Keratinocyte (primary cell): ENCODE measurements at regions not wholly inside any gene's neighbourhood (a gene's known extent, or its start where the extent isn't known, plus 50 kb on each side); places are given as distances from the start of the nearest gene placed in this dataset.

ENCODE experiments used
- CTCF ChIP-seq, 3 experiments: IDR thresholded peaks in 1 of 3; conservative IDR thresholded peaks in 1 of 3; optimal IDR thresholded peaks in 1 of 3; 2 replicates in 2 of 3; 3 replicates in 1 of 3; pipeline versions ENCODE3 to v1.5.1; 2011; ENCODE audit warnings: low read length in 3 of 3, mild to moderate bottlenecking in 3 of 3, moderate library complexity in 2 of 3, control low read depth in 1 of 3, inconsistent platforms in 1 of 3; ENCODE audit not compliant: insufficient read depth in 2 of 3; ENCODE audit errors: extremely low read depth in 1 of 3
- EZH2 ChIP-seq: IDR thresholded peaks from one replicate; pipeline ENCODE4 v1.6.1; 2012; ENCODE audit warnings: inconsistent platforms, mild to moderate bottlenecking, low read length, moderate library complexity

DNA sequence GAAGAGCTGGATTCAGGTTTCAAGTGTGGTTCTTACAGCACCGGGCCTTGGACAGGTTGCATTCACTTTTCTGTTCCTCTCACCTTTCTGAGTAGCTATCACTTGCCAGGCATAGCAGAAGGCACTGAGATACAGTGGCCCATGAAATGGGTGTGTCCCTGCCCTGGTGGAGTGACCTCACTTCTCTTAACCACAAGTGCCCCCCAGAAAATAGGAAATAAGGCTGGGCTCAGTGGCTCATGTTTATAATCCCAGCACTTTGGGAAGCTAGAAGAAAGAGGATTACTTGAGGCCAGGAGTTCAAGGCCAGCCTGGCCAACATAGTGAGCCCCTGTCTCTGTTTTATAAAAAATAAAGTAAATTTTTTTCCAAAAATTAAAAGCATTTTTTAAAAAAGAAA, 101.7 kb upstream of the KIT start:
- TF ChIP-seq CTCF (optimal IDR thresholded peaks at IDR 0.05 in 1 of 3, IDR thresholded peaks at IDR 0.05 in 1 of 3, conservative IDR thresholded peaks at IDR 0.05 in 1 of 3; ENCODE audit: extremely low read depth in 1 of 3, insufficient read depth in 2 of 3, low read length in 3 of 3) = no peak
- no peak for TF ChIP-seq EZH2
